K562 (cell line): ENCODE measurements at regions not wholly inside any gene's neighbourhood (a gene's known extent, or its start where the extent isn't known, plus 50 kb on each side); places are given as distances from the start of the nearest gene placed in this dataset.

ENCODE experiments used
- ATAC-seq: fragments of 200-7000 bp; cut with Tn5 transposase; 3 replicates; pipeline ENCODE4 v1.9.1; 2020; ENCODE audit warnings: moderate library complexity
- BruUV-seq: library from RNA; stranded (reverse); fragments of 400-500 nt; replicated peaks from 2 replicates; lab custom pipeline; 2021; lab: Mats Ljungman, UMichigan
- CTCF ChIA-PET: fragments of 300-600 bp; formaldehyde crosslinking; extraction: SDS; loops from one replicate; lab custom pipeline; 2021; ENCODE audit warnings: low intra/inter-chr PET ratio; lab: Yijun Ruan, JAX
- POLR2A ChIA-PET: fragments of 300-600, 350-650 bp; sonication (Branson Sonifier 250); formaldehyde crosslinking; extraction: SDS; loops from one replicate; lab custom pipeline; 2021; ENCODE audit warnings: antibody characterized with exemption, inconsistent platforms; lab: Yijun Ruan, JAX
- DNase-seq, 4 experiments: peaks; one replicate each; pipeline versions ENCODE4 v3.0.0 to v3.0.0-alpha.2; 2011 to 2018; ENCODE audit warnings: low spot score in 3 of 4, mixed read lengths in 3 of 4; ENCODE audit errors: extremely low read depth in 1 of 4
- FAIRE-seq: peaks from 2 replicates; lab custom pipeline; 2011; peaks lifted over from hg19 to GRCh38; lab: Jason Lieb, UNC
- H2AFZ ChIP-seq: 2 replicates; pipeline ENCODE4 v1.6.0; 2011; ENCODE audit warnings: low read depth, low read length, control low read depth, inconsistent platforms
- H3K27ac ChIP-seq: fragments of 200-600 bp; 3 replicates; pipeline ENCODE4 v1.8.0; 2011; ENCODE audit warnings: low read depth, mild to moderate bottlenecking, control low read depth, inconsistent platforms, low read length, moderate library complexity, mixed read lengths; ENCODE audit errors: extremely low read depth
- H3K27me3 ChIP-seq, 2 experiments: fragments of 300-600 bp in 1 of 2; 2 replicates in 1 of 2; 3 replicates in 1 of 2; pipeline versions ENCODE4 v1.6.0 to v1.8.0; 2011; ENCODE audit warnings: inconsistent platforms in 2 of 2, low read length in 2 of 2, mild to moderate bottlenecking in 1 of 2, mixed read lengths in 1 of 2, moderate library complexity in 1 of 2; ENCODE audit not compliant: control insufficient read depth in 2 of 2, insufficient read depth in 2 of 2
- H3K36me3 ChIP-seq: fragments of 300-600 bp; 3 replicates; pipeline ENCODE4 v1.8.0; 2011; ENCODE audit warnings: mild to moderate bottlenecking, low read length, inconsistent platforms; ENCODE audit not compliant: control insufficient read depth, insufficient read depth
- H3K4me1 ChIP-seq, 2 experiments: fragments of 200-600 bp in 1 of 2; replicated peaks in 1 of 2; 2 replicates in 1 of 2; 3 replicates in 1 of 2; pipeline versions ENCODE4 v1.5.1 to v1.8.0; 2011; ENCODE audit warnings: inconsistent platforms in 2 of 2, low read length in 2 of 2, mild to moderate bottlenecking in 1 of 2, mixed read lengths in 1 of 2, moderate library complexity in 1 of 2; ENCODE audit not compliant: control insufficient read depth in 2 of 2, insufficient read depth in 2 of 2
- H3K4me2 ChIP-seq: 2 replicates; pipeline ENCODE4 v1.6.1; 2011; ENCODE audit warnings: low read length, control low read depth, inconsistent platforms, mixed read lengths; ENCODE audit not compliant: insufficient read depth
- H3K4me3 ChIP-seq: fragments of 200-600 bp; sonication (generic), shearing (Covaris generic); 2 replicates; pipeline ENCODE4 v1.5.1; 2016; ENCODE audit warnings: control low read depth, inconsistent platforms
- H3K79me2 ChIP-seq: fragments of 200-600 bp; 3 replicates; pipeline ENCODE4 v1.8.0; 2011; ENCODE audit warnings: low read length, inconsistent platforms; ENCODE audit not compliant: control insufficient read depth, insufficient read depth
- H3K9ac ChIP-seq, 2 experiments: 2 replicates each; pipeline versions ENCODE4 v1.6.0 to v1.6.1; 2011; ENCODE audit warnings: low read depth in 2 of 2, low read length in 2 of 2, control low read depth in 1 of 2, inconsistent platforms in 1 of 2, mild to moderate bottlenecking in 1 of 2, mixed read lengths in 1 of 2; ENCODE audit not compliant: insufficient read depth in 1 of 2
- H3K9me1 ChIP-seq: one replicate; pipeline ENCODE4 v1.6.0; 2011; ENCODE audit warnings: inconsistent platforms, mild to moderate bottlenecking, low read length, moderate library complexity; ENCODE audit not compliant: control insufficient read depth, insufficient read depth
- H3K9me3 ChIP-seq: replicated peaks from 2 replicates; pipeline ENCODE4 v1.5.1; 2011; ENCODE audit warnings: low read depth, low read length, inconsistent platforms; ENCODE audit not compliant: control insufficient read depth, insufficient read depth
- H4K20me1 ChIP-seq: replicated peaks from 2 replicates; pipeline ENCODE4 v1.6.1; 2011; ENCODE audit warnings: low read length, inconsistent platforms, mixed read lengths; ENCODE audit not compliant: control insufficient read depth, insufficient read depth
- CREBBP ChIP-seq: IDR thresholded peaks from one replicate; pipeline ENCODE4 v1.6.1; 2012; ENCODE audit warnings: low read depth, mild to moderate bottlenecking, control low read depth, inconsistent platforms, low read length
- DLX4 ChIP-seq: fragments of 250-450 bp; sonication (Bioruptor Pico); IDR thresholded peaks from 2 replicates; pipeline ENCODE4 v1.6.1; 2021; ENCODE audit warnings: mild to moderate bottlenecking
- FOXP1 ChIP-seq: sonication (generic); formaldehyde crosslinking; IDR thresholded peaks from 2 replicates; pipeline ENCODE4 v1.8.0; 2022; ENCODE audit warnings: mild to moderate bottlenecking, missing genetic modification reagents
- NCOA6 ChIP-seq: fragments of 450-650 bp; IDR thresholded peaks from 2 replicates; pipeline ENCODE4 v1.6.1; 2017; ENCODE audit warnings: mild to moderate bottlenecking
- POU5F1 ChIP-seq: fragments of 150-350 bp; IDR thresholded peaks from 2 replicates; pipeline ENCODE4 v1.6.1; 2014; ENCODE audit warnings: borderline replicate concordance, low read length, low read depth, mild to moderate bottlenecking; ENCODE audit not compliant: partially characterized antibody
- PTBP1 ChIP-seq: fragments of 200-400 bp; formaldehyde crosslinking; IDR thresholded peaks from 2 replicates; pipeline ENCODE4 v1.6.1; 2017; ENCODE audit warnings: low read depth, low read length
- SMARCA4 ChIP-seq: fragments of 450-650 bp; IDR thresholded peaks from 2 replicates; pipeline ENCODE4 v1.6.1; 2016
- XRCC3 ChIP-seq: fragments of 450-650 bp; IDR thresholded peaks from 2 replicates; pipeline ENCODE4 v1.6.1; 2017; ENCODE audit warnings: mild to moderate bottlenecking, moderate library complexity
- ZNF280B ChIP-seq: fragments of 250-450 bp; sonication (Bioruptor Pico); IDR thresholded peaks from 2 replicates; pipeline ENCODE4 v1.5.1; 2021; ENCODE audit warnings: mild to moderate bottlenecking
- ZSCAN32 ChIP-seq: fragments of 450-650 bp; formaldehyde crosslinking; IDR thresholded peaks from 2 replicates; pipeline ENCODE4 v1.4.0; 2020; ENCODE audit warnings: mild to moderate bottlenecking, moderate library complexity
- WGBS: fragments of 100-300 bp; shearing (Covaris generic); methylation state at CpG from one replicate; pipeline ENCODE4 v1.1.6; 2016; ENCODE audit warnings: low coverage, mixed read lengths; ENCODE audit not compliant: insufficient coverage; ENCODE audit errors: missing lambda C conversion rate; 5-methylcytosine and 5-hydroxymethylcytosine counted together
- in situ Hi-C: fragments of 300-500 bp; cut with MboI; formaldehyde crosslinking; loops from 4 replicates; pipeline ENCODE4 v1.15.0; 2018; ENCODE audit warnings: inconsistent platforms, mixed read lengths
- intact Hi-C: fragments of 100-400 bp; cut with micrococcal nuclease; formaldehyde crosslinking; loops from 2 replicates; pipeline ENCODE4 v1.14.2; 2022
- TF ChIP-seq, protein P1 (sequence below): fragments of 250-450 bp; sonication (Bioruptor Pico); IDR thresholded peaks from 2 replicates; pipeline ENCODE4 v1.8.0; 2022; ENCODE audit warnings: moderate library complexity, mild to moderate bottlenecking, inconsistent platforms

DNA sequence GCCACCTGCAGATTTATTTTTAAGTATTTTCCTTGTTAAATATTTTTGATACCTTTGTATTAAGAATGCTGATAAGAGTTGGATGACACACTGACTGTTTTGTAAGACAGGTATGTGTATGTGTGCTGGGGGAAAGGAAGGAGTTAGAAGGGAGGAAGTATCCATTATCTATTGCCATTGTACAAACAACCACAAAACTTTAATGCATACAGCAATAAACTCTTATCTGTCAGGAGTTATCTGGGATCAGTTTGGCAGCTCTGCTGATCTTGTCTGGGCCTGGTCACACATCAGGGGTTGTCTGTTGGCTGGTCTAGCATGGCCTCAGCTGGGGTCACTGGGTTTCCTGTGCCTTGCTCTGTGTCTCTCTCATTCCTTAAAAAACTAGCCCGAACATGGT lies 423.9 kb upstream of the USP24 start:
- Histone ChIP-seq H3K9ac (no peak overlapping the region), H3K4me1 (no peaks in the 10 kb centered on the region), H2AFZ (no peak overlapping the region), H3K36me3 (no peaks in the 10 kb centered on the region), H3K4me2 (no peak overlapping the region), H3K9me1 (no peaks in the 10 kb centered on the region), H3K79me2 (no peaks in the 10 kb centered on the region), H4K20me1 (no peaks in the 10 kb centered on the region), H3K4me3 (no peak overlapping the region), H3K27ac (no peak overlapping the region), H3K27me3 (no peaks in the 10 kb centered on the region), H3K9me3 (no peaks in the 10 kb centered on the region)
- DNase-seq, result no peak
- 0% methylated on average over 1 of the region's 1 CpG for WGBS
- in situ Hi-C loops (no loop called here), intact Hi-C loops (no loop called here)
- POLR2A ChIA-PET, result no interaction called here
- TF ChIP-seq CREBBP (no peak), ZSCAN32 (CRISPR knock-in tag) (no peak), NCOA6 (no peak), PTBP1 (no peak), POU5F1 (no peak), SMARCA4 (no peak), XRCC3 (no peak)
- TF ChIP-seq, protein P1, sequence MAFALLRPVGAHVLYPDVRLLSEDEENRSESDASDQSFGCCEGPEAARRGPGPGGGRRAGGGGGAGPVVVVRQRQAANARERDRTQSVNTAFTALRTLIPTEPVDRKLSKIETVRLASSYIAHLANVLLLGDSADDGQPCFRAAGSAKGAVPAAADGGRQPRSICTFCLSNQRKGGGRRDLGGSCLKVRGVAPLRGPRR, result no peak
- no TSS peak for BruUV-seq
- CTCF ChIA-PET, result no interaction called here
- ATAC-seq, result no peak
- no peak for FAIRE-seq

DNA sequence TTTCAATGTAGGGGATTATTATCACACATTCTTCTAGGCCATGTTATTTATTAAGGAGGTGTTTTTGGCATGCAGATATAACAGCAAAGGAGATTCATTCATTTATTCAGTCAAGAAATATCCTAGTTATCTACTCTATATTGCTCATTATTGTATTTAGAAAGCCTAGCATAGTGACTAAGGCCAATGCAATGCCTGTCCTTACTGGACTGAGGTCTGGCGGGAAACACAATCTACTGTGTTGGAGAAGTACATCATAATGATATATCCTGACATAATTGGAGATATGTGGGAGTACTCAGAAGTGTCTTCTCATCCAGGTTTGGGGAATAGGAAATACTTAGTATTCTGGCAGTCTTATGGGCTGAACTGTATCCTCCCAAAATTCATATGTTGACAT lies 421.5 kb upstream of the USP24 start:
- no peak for ATAC-seq

More for the DNA sequence above, 421.5 kb upstream of the USP24 start:
- no peak for TF ChIP-seq FOXP1 (CRISPR knock-in tag)
- no peak for TF ChIP-seq ZNF280B (CRISPR knock-in tag)
- no peak for TF ChIP-seq DLX4 (CRISPR knock-in tag)
- in situ Hi-C loops, result no loop called here
- no peaks in the 10 kb centered on the region for H3K9me1 ChIP-seq
- H3K27me3 ChIP-seq, result no peaks in the 10 kb centered on the region
- POLR2A ChIA-PET, result no interaction called here
- H3K4me1 ChIP-seq, result no peaks in the 10 kb centered on the region
- H3K27ac ChIP-seq, result no peak overlapping the region
- no peak for DNase-seq
- 0% methylated on average over 1 of the region's 1 CpG for WGBS
- no peak overlapping the region for H3K9ac ChIP-seq
- no peaks in the 10 kb centered on the region for H3K79me2 ChIP-seq
- FAIRE-seq, result no peak
- H3K36me3 ChIP-seq, result no peaks in the 10 kb centered on the region
- H2AFZ ChIP-seq, result no peak overlapping the region
- no peak overlapping the region for H3K4me3 ChIP-seq
- BruUV-seq, result no TSS peak
- no peak overlapping the region for H3K4me2 ChIP-seq
- intact Hi-C loops, result no loop called here
- CTCF ChIA-PET, result no interaction called here
- H3K9me3 ChIP-seq, result no peaks in the 10 kb centered on the region
- no peaks in the 10 kb centered on the region for H4K20me1 ChIP-seq
